Endodermal cell (in vitro differentiated cells): ENCODE measurements at regions not wholly inside any gene's neighbourhood (a gene's known extent, or its start where the extent isn't known, plus 50 kb on each side); places are given as distances from the start of the nearest gene placed in this dataset.

Source experiments
- DNase-seq: peaks from one replicate; pipeline ENCODE4 v3.0.0-alpha.2; 2017
- H3K27ac ChIP-seq: 2 replicates; pipeline ENCODE4 v1.5.1; 2013; ENCODE audit warnings: mild to moderate bottlenecking, low read depth, low read length, moderate library complexity
- H3K27me3 ChIP-seq: 2 replicates; pipeline ENCODE4 v1.6.1; 2013; ENCODE audit warnings: mild to moderate bottlenecking, low read length, moderate library complexity; ENCODE audit not compliant: insufficient read depth, control insufficient read depth, poor library complexity, severe bottlenecking
- H3K36me3 ChIP-seq: 2 replicates; pipeline ENCODE4 v1.7.0; 2013; ENCODE audit warnings: mild to moderate bottlenecking, low read length, moderate library complexity; ENCODE audit not compliant: control insufficient read depth, insufficient read depth
- H3K4me1 ChIP-seq: one replicate; pipeline ENCODE4 v1.7.0; 2013; ENCODE audit warnings: low read length; ENCODE audit not compliant: control insufficient read depth, insufficient read depth
- H3K4me3 ChIP-seq: 2 replicates; pipeline ENCODE4 v1.5.1; 2013; ENCODE audit warnings: mild to moderate bottlenecking, low read length, moderate library complexity
- H3K9ac ChIP-seq: 2 replicates; pipeline ENCODE4 v1.6.1; 2013; ENCODE audit warnings: mild to moderate bottlenecking, low read length, moderate library complexity; ENCODE audit not compliant: poor library complexity, severe bottlenecking; ENCODE audit errors: extremely low read depth
- H3K9me3 ChIP-seq: 2 replicates; pipeline ENCODE4 v1.6.1; 2013; ENCODE audit warnings: mild to moderate bottlenecking, low read length, moderate library complexity; ENCODE audit not compliant: control insufficient read depth
- H3K27ac Mint-ChIP-seq: 2 replicates; pipeline ENCODE4 v1.8.0; 2020; ENCODE audit warnings: mixed read lengths
- H3K27me3 Mint-ChIP-seq: 2 replicates; pipeline ENCODE4 v1.8.0; 2021; ENCODE audit warnings: mild to moderate bottlenecking, mixed read lengths; ENCODE audit not compliant: insufficient read depth
- H3K36me3 Mint-ChIP-seq: 2 replicates; pipeline ENCODE4 v1.8.0; 2020; ENCODE audit warnings: low read depth, mixed read lengths
- H3K4me1 Mint-ChIP-seq: 2 replicates; pipeline ENCODE4 v1.8.0; 2020; ENCODE audit warnings: mixed read lengths
- H3K4me3 Mint-ChIP-seq: 2 replicates; pipeline ENCODE4 v1.8.0; 2020; ENCODE audit warnings: mild to moderate bottlenecking, moderate library complexity, mixed read lengths
- H3K9me3 Mint-ChIP-seq: 2 replicates; pipeline ENCODE4 v1.8.0; 2020; ENCODE audit warnings: mild to moderate bottlenecking, mixed read lengths
- CTCF ChIP-seq: fragments of 200-600 bp; sonication (generic); conservative IDR thresholded peaks from 2 replicates; pipeline ENCODE4 v1.5.0; 2021; ENCODE audit warnings: antibody characterized with exemption, mild to moderate bottlenecking
- WGBS, 2 experiments: methylation state at CpG; one replicate each; pipeline versions ENCODE4 v1.1.5 to v1.1.7; 2013; ENCODE audit warnings: missing lambda C conversion rate in 2 of 2, mixed read lengths in 1 of 2; ENCODE audit not compliant: insufficient coverage in 1 of 2, insufficient read length in 1 of 2; 5-methylcytosine and 5-hydroxymethylcytosine counted together

- Histone ChIP-seq H3K4me1 (peaks cover 5% of the 10 kb centered on the region), H3K4me3 (no peak overlapping the region), H3K27me3 (no peaks in the 10 kb centered on the region), H3K9ac (no peak overlapping the region), H3K36me3 (no peaks in the 10 kb centered on the region), H3K27ac (no peak overlapping the region), H3K9me3 (no peaks in the 10 kb centered on the region)
- H3K9me3 Mint-ChIP-seq = no peaks in the 10 kb centered on the region
- no peaks in the 10 kb centered on the region for H3K27me3 Mint-ChIP-seq
- H3K4me3 Mint-ChIP-seq = no peak overlapping the region
- peak; percentile 59 for DNase-seq
- H3K27ac Mint-ChIP-seq = peak overlapping the region; percentile 32
- WGBS, 2 experiments = 81 to 90% methylated on average over 2 to 4 of the region's 4 CpGs
- no peaks in the 10 kb centered on the region for H3K36me3 Mint-ChIP-seq
- TF ChIP-seq CTCF = no peak
- H3K4me1 Mint-ChIP-seq = peaks cover 16% of the 10 kb centered on the region
Measured at GRCh38 chr5:74105126-74105780, 479.3 kb downstream of the ARHGEF28 start.

- WGBS, 2 experiments = 92 to 95% methylated on average over 12 to 15 of the region's 15 CpGs
- no peaks in the 10 kb centered on the region for H3K36me3 Mint-ChIP-seq
- H3K36me3 ChIP-seq = no peaks in the 10 kb centered on the region
Measured at GRCh38 chr5:74103131-74104023, 477.4 kb downstream of the ARHGEF28 start.

GRCh38 chr5:74100268-74100665 is 474.3 kb downstream of the ARHGEF28 start:
- Histone ChIP-seq H3K36me3 (no peaks in the 10 kb centered on the region), H3K4me1 (peaks cover 3% of the 10 kb centered on the region), H3K27me3 (no peaks in the 10 kb centered on the region), H3K9me3 (peaks cover 12% of the 10 kb centered on the region), H3K9ac (no peak overlapping the region), H3K27ac (no peak overlapping the region), H3K4me3 (no peak overlapping the region)
- TF ChIP-seq CTCF = no peak
- 96% methylated on average over 1 of the region's 1 CpG; no CpG with 5 or more reads in 1 of the 2 experiments for WGBS, 2 experiments
- no peaks in the 10 kb centered on the region for H3K27me3 Mint-ChIP-seq
- no peaks in the 10 kb centered on the region for H3K36me3 Mint-ChIP-seq
- H3K9me3 Mint-ChIP-seq = peaks cover 11% of the 10 kb centered on the region
- DNase-seq = no peak
- H3K4me1 Mint-ChIP-seq = peaks cover 8% of the 10 kb centered on the region
- no peak overlapping the region for H3K27ac Mint-ChIP-seq
- no peak overlapping the region for H3K4me3 Mint-ChIP-seq

More at GRCh38 chr5:74103131-74104023, 477.4 kb downstream of the ARHGEF28 start:
- H3K27ac ChIP-seq = no peak overlapping the region
- peaks cover 5% of the 10 kb centered on the region for H3K4me1 ChIP-seq
- Mint-ChIP-seq H3K4me1 (peaks cover 16% of the 10 kb centered on the region), H3K4me3 (no peak overlapping the region), H3K9me3 (peaks cover 11% of the 10 kb centered on the region), H3K27me3 (no peaks in the 10 kb centered on the region), H3K27ac (no peak overlapping the region)
- H3K9me3 ChIP-seq = peaks cover 12% of the 10 kb centered on the region
- DNase-seq = no peak
- H3K4me3 ChIP-seq = no peak overlapping the region
- H3K9ac ChIP-seq = no peak overlapping the region
- TF ChIP-seq CTCF = no peak
- no peaks in the 10 kb centered on the region for H3K27me3 ChIP-seq
